ENCODE measurements at regions not wholly inside any gene's neighbourhood (a gene's known extent, or its start where the extent isn't known, plus 50 kb on each side); places are given as distances from the start of the nearest gene placed in this dataset.

- H2AFZ ChIP-seq (ENCODE audit: low read length), result no peak overlapping the region
- no peak overlapping the region for H3K56ac ChIP-seq (replicated peaks; ENCODE audit: insufficient read length, low read depth, low read length)
- no peak for FAIRE-seq
- H3K4me2 ChIP-seq (ENCODE audit: insufficient read depth in 1 of 2, low read depth in 2 of 2, low read length in 2 of 2), result no peak overlapping the region
- no peak overlapping the region for H3K23ac ChIP-seq (ENCODE audit: insufficient read length)
- H3K27me3 ChIP-seq (replicated peaks in 1 of 4; ENCODE audit: control insufficient read depth in 3 of 4, extremely low read depth in 1 of 4, insufficient read depth in 3 of 4, low read length in 3 of 4), result no peaks in the 10 kb centered on the region
- POLR2A ChIA-PET (ENCODE audit: partially characterized antibody), result no interaction called here
- no peak overlapping the region for H2AK5ac ChIP-seq (ENCODE audit: low read depth, low read length)
- H3K23me2 ChIP-seq (ENCODE audit: low read depth, low read length), result no peaks in the 10 kb centered on the region; the same call in 1 of the 2 replicates
- peaks cover 0 to 5% (median 0%) of the 10 kb centered on the region in 4 experiments; a peak in 1 of 7 replicates for H3K4me1 ChIP-seq (replicated peaks in 1 of 4; ENCODE audit: control insufficient read depth in 3 of 4, insufficient read depth in 4 of 4, low read length in 3 of 4)
- H3K27ac ChIP-seq (ENCODE audit: low read depth, low read length), result no peak overlapping the region
- H2BK15ac ChIP-seq (ENCODE audit: low read length), result no peak overlapping the region
- H3K79me2 ChIP-seq (ENCODE audit: control insufficient read depth in 1 of 2, insufficient read depth in 2 of 2, low read length in 2 of 2), result no peaks in the 10 kb centered on the region
- H4K91ac ChIP-seq (replicated peaks; ENCODE audit: insufficient read length, low read length), result no peak overlapping the region
- no peaks in the 10 kb centered on the region for H3K36me3 ChIP-seq (ENCODE audit: control insufficient read depth in 2 of 4, insufficient read depth in 4 of 4, low read length in 3 of 4)
- CTCF ChIA-PET (ENCODE audit: partially characterized antibody), result interaction anchor here (1.0 kb wide), 1 partner anchor 12 kb away, joined by 3 read pairs; no protein-coding TSS in a partner anchor
- H4K5ac ChIP-seq (ENCODE audit: insufficient read length, low read depth, low read length), result no peak overlapping the region
- no peak overlapping the region for H4K8ac ChIP-seq (ENCODE audit: extremely low read depth, insufficient read depth, low read length)
- DNase-seq (ENCODE audit: low read depth in 1 of 2, low spot score in 2 of 2), result no peak
- no peak overlapping the region for H2BK120ac ChIP-seq (replicated peaks; ENCODE audit: low read depth, low read length)
- no peak overlapping the region for H2BK5ac ChIP-seq (ENCODE audit: low read depth, low read length)
- no peak overlapping the region for H3K18ac ChIP-seq (ENCODE audit: extremely low read depth, low read length)
- WGBS, 2 experiments (ENCODE audit: extremely low coverage in 1 of 2, insufficient coverage in 1 of 2, insufficient read length in 1 of 2, insufficient replicate concordance in 2 of 2, low coverage in 1 of 2, low lambda C conversion rate in 2 of 2, missing lambda C conversion rate in 1 of 2), result 87% methylated on average over 4 of the region's 4 CpGs; no CpG with 5 or more reads in 1 of the 2 experiments
- no peaks in the 10 kb centered on the region for H4K20me1 ChIP-seq (replicated peaks in 1 of 2; ENCODE audit: control insufficient read depth in 1 of 2, insufficient read depth in 2 of 2, low read length in 2 of 2)
- H3K79me1 ChIP-seq (ENCODE audit: low read depth, low read length), result no peaks in the 10 kb centered on the region
- H3K9ac ChIP-seq (replicated peaks in 1 of 4; ENCODE audit: extremely low read depth in 1 of 4, low read depth in 3 of 4, low read length in 3 of 4), result no peak overlapping the region
- H3K14ac ChIP-seq (ENCODE audit: insufficient read length), result no peak overlapping the region
- H3K9me3 ChIP-seq (ENCODE audit: insufficient read depth in 2 of 2, low read depth in 1 of 2, low read length in 1 of 2), result no peaks in the 10 kb centered on the region
- H3K4me3 ChIP-seq (ENCODE audit: extremely low read depth in 1 of 4, insufficient read depth in 2 of 4, low read depth in 3 of 4, low read length in 4 of 4), result no peak overlapping the region
- H2BK20ac ChIP-seq (ENCODE audit: low read length), result no peak overlapping the region
- H2BK12ac ChIP-seq (ENCODE audit: low read depth, low read length), result no peak overlapping the region
- H3K4ac ChIP-seq (replicated peaks; ENCODE audit: insufficient read length, low read depth, low read length), result no peak overlapping the region
- TF ChIP-seq GTF2F1 (IDR thresholded peaks at IDR 0.05; ENCODE audit: borderline replicate concordance, low read depth, low read length) (no peak), CBX5 (IDR thresholded peaks at IDR 0.05; ENCODE audit: low read depth, low read length) (no peak), TEAD4 (IDR thresholded peaks at IDR 0.05; ENCODE audit: low read depth, low read length) (no peak), RXRA (IDR thresholded peaks at IDR 0.05; ENCODE audit: insufficient read depth, low read depth, low read length) (no peak), SIX5 (IDR thresholded peaks at IDR 0.05; ENCODE audit: low read depth, low read length) (no peak), MAFK (IDR thresholded peaks at IDR 0.05; ENCODE audit: low read depth, low read length) (no peak), RBBP5 (IDR thresholded peaks at IDR 0.05; ENCODE audit: borderline replicate concordance, low read depth, low read length) (no peak)
- TF ChIP-seq, protein P1, sequence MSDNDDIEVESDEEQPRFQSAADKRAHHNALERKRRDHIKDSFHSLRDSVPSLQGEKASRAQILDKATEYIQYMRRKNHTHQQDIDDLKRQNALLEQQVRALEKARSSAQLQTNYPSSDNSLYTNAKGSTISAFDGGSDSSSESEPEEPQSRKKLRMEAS (IDR thresholded peaks at IDR 0.05), result no peak
- TF ChIP-seq, protein P2, sequence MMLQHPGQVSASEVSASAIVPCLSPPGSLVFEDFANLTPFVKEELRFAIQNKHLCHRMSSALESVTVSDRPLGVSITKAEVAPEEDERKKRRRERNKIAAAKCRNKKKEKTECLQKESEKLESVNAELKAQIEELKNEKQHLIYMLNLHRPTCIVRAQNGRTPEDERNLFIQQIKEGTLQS (IDR thresholded peaks at IDR 0.05; ENCODE audit: insufficient read depth, low read depth, low read length), result no peak
- TF ChIP-seq, protein P3, sequence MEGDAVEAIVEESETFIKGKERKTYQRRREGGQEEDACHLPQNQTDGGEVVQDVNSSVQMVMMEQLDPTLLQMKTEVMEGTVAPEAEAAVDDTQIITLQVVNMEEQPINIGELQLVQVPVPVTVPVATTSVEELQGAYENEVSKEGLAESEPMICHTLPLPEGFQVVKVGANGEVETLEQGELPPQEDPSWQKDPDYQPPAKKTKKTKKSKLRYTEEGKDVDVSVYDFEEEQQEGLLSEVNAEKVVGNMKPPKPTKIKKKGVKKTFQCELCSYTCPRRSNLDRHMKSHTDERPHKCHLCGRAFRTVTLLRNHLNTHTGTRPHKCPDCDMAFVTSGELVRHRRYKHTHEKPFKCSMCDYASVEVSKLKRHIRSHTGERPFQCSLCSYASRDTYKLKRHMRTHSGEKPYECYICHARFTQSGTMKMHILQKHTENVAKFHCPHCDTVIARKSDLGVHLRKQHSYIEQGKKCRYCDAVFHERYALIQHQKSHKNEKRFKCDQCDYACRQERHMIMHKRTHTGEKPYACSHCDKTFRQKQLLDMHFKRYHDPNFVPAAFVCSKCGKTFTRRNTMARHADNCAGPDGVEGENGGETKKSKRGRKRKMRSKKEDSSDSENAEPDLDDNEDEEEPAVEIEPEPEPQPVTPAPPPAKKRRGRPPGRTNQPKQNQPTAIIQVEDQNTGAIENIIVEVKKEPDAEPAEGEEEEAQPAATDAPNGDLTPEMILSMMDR (IDR thresholded peaks at IDR 0.05; ENCODE audit: control extremely low read depth in 1 of 3, insufficient read depth in 1 of 3, low read depth in 1 of 3, low read length in 3 of 3), result no peak
Observed at GRCh38 chr13:44756276-44756810, 180.2 kb upstream of the TSC22D1 start.
